ENCODE measurements at regions not wholly inside any gene's neighbourhood (a gene's known extent, or its start where the extent isn't known, plus 50 kb on each side); places are given as distances from the start of the nearest gene placed in this dataset.
A peak's percentile ranks its signal among the peaks of the same experiment; 100 is the strongest.
"Not testable (repeated sequence)": the region's sequence is repeated elsewhere in the genome, so short reads cannot be mapped to it uniquely, and the experiment has no call there.

DNA sequence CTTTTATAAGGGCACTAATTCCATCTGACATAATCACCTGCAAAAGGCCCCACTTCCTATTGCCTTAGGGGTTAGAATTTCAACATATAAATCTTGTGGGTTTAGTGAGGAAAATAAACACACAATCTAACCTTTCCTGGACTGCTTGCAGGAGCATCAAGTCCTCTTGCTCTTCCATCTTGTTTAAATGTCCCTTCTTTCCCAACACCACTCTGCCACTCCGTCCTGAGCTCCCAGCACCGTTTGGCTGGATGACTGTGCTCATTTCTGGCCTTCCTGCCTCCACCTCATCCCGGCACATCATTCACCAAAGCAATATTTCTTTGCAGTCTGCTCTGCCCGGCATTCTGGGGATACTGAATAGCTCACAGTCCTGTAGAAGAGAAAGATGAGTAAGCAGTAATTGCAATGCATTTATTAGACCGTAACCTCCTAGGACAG is 247.8 kb downstream of the BCL2 start:
- peaks cover 10% of the 10 kb centered on the region for H3K4me1 Mint-ChIP-seq
- no peak for DNase-seq
- CTCF ChIA-PET: interaction anchor here (1.6 to 2.2 kb wide), 2 partner anchors 49 to 54 kb away, joined by 3 to 10 read pairs; no protein-coding TSS in a partner anchor
- H3K9me3 Mint-ChIP-seq: no peaks in the 10 kb centered on the region
- peaks cover 32% of the 10 kb centered on the region for H3K27me3 Mint-ChIP-seq
- no peaks in the 10 kb centered on the region for H3K36me3 Mint-ChIP-seq
- H3K4me3 Mint-ChIP-seq: no peak overlapping the region
- H3K27ac Mint-ChIP-seq: no peak overlapping the region

DNA sequence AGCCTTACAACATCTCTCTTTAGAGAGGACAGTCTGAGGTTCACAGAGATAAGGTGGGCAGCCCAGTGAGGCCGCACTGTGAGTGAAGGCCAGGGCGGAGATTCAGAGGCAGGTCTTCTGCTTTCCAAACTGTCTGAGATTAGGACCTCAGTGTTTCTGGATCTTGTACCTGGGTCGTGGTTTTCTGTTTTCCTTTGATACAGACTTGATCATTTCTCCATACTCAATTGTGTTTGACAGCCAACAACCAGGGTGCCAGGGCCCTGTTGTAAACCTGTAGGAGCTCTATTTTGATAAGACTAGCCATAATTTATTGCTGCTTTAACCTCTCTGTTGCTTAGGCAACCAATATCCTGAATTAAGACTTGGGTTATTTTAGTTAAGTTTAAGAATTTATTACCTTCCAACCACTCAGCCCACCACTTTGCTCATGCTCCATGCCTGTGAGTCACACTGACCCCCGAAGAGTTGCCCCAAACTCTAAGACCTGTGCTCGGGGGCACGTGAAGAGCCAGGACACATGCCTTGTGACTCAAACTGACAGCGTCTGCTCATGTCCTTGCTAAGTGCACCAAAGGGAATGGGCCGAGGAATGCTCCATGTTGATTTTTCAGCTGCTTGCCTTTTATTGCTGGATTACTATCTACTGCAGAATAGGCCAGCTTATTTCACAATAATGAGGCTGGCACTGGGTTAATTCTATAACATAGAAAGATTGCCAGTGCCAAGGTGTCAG is 248.6 kb downstream of the BCL2 start:
- CTCF ChIA-PET: interaction anchor here (1.6 to 2.2 kb wide), 2 partner anchors 48 to 53 kb away, joined by 3 to 10 read pairs; no protein-coding TSS in a partner anchor
- H3K36me3 Mint-ChIP-seq: no peaks in the 10 kb centered on the region
- no peak overlapping the region for H3K4me3 Mint-ChIP-seq
- peaks cover 30% of the 10 kb centered on the region for H3K27me3 Mint-ChIP-seq
- H3K4me1 Mint-ChIP-seq: peaks cover 10% of the 10 kb centered on the region
- no peaks in the 10 kb centered on the region for H3K9me3 Mint-ChIP-seq
- no peak overlapping the region for H3K27ac Mint-ChIP-seq
- DNase-seq: no peak

DNA sequence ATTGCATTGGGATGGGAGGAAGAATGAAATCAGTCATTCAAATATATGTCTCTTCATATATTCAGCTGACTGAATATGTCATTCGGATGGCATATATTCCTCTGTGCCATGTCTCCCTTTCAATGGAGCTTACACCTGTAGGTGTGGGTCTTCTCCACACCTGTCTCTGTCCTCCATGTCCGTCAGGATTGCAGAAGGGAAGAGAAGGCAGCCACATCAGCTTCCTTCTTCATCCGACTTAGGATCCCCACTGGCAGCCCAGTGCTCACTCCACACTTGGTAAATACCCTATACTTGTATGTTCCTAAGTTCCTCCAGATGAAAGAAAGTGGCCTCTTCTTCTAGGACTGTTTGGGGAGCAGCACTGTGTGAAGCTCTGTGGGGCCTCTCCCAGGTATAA is 250.1 kb downstream of the BCL2 start:
- no peak overlapping the region for H3K4me3 Mint-ChIP-seq
- CTCF ChIA-PET: interaction anchor here (0.8 kb wide), 1 partner anchor 53 kb away, joined by 3 read pairs; no protein-coding TSS in a partner anchor
- no peak overlapping the region for H3K27ac Mint-ChIP-seq
- DNase-seq: no peak
- H3K27me3 Mint-ChIP-seq: peaks cover 38% of the 10 kb centered on the region
- no peaks in the 10 kb centered on the region for H3K4me1 Mint-ChIP-seq
- no peaks in the 10 kb centered on the region for H3K9me3 Mint-ChIP-seq
- no peaks in the 10 kb centered on the region for H3K36me3 Mint-ChIP-seq

DNA sequence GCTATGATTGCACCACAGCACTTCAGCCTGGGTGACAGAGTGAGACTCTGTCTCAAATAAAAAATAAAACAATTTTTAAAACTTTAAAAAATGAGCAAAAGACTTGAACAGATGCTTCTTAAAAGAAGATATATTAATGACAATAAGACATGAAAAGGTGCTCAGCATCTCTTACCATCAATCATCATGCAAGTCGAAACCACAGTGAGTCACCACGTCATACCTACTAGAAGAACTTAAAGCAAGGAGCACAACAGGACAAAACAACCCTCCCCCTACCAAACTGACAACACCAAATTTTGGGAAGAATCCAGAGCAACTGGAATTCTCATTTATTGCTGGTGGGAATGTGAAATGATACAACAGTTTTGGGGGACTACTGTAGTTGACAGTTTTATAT is 251.6 kb downstream of the BCL2 start:
- H3K4me3 Mint-ChIP-seq: no peak overlapping the region
- no peak for DNase-seq
- H3K27ac Mint-ChIP-seq: no peak overlapping the region
- H3K27me3 Mint-ChIP-seq: peaks cover 54% of the 10 kb centered on the region
- CTCF ChIA-PET: no interaction called here
- H3K36me3 Mint-ChIP-seq: no peaks in the 10 kb centered on the region
- no peaks in the 10 kb centered on the region for H3K4me1 Mint-ChIP-seq
- no peaks in the 10 kb centered on the region for H3K9me3 Mint-ChIP-seq

DNA sequence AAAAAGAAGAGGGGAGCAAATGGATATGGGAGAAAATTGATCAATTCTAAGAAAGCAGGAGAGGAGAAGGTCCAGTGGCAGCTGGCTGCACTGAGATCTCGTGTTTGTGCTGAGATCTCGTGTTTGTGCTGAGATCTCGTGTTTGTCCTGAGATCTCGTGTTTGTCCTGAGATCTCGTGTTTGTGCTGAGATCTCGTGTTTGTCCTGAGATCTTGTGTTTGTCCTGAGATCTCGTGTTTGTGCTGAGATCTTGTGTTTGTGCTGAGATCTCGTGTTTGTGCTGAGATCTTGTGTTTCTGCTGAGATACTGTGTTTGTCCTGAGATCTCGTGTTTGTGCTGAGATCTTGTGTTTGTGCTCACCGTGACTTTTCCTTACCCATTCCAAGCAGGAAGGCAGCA is 254.4 kb downstream of the BCL2 start:
- H3K27ac Mint-ChIP-seq: no peak overlapping the region
- peaks cover 55% of the 10 kb centered on the region for H3K27me3 Mint-ChIP-seq
- no peaks in the 10 kb centered on the region for H3K36me3 Mint-ChIP-seq
- CTCF ChIA-PET: interaction anchor here (1.2 kb wide), 1 partner anchor 10 kb away, joined by 3 read pairs; no protein-coding TSS in a partner anchor
- no peaks in the 10 kb centered on the region for H3K4me1 Mint-ChIP-seq
- no peaks in the 10 kb centered on the region for H3K9me3 Mint-ChIP-seq
- DNase-seq: no peak
- no peak overlapping the region for H3K4me3 Mint-ChIP-seq

DNA sequence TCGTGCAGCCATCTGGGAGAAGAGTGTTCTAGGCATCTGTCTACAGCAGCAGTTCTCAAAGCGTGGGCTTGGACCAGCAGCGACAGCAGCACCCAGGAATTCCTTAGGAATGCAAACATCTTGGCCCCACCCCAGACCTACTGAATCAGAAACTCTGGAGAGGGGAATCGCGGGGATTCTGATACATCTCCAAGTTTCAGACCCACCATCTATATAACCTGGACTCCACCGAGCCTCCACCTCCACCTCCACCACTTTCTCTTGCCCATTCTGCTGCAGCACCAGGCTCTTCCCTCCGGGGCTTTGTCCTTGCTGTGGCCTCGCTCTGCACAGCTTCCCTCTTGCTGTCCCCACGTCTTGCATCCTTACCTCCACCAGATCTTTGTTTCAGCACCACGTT is 256.4 kb downstream of the BCL2 start:
- DNase-seq: no peak
- no peaks in the 10 kb centered on the region for H3K9me3 Mint-ChIP-seq
- H3K27me3 Mint-ChIP-seq: peaks cover 57% of the 10 kb centered on the region
- no peaks in the 10 kb centered on the region for H3K36me3 Mint-ChIP-seq
- no peaks in the 10 kb centered on the region for H3K4me1 Mint-ChIP-seq
- no peak overlapping the region for H3K27ac Mint-ChIP-seq
- CTCF ChIA-PET: no interaction called here
- no peak overlapping the region for H3K4me3 Mint-ChIP-seq

DNA sequence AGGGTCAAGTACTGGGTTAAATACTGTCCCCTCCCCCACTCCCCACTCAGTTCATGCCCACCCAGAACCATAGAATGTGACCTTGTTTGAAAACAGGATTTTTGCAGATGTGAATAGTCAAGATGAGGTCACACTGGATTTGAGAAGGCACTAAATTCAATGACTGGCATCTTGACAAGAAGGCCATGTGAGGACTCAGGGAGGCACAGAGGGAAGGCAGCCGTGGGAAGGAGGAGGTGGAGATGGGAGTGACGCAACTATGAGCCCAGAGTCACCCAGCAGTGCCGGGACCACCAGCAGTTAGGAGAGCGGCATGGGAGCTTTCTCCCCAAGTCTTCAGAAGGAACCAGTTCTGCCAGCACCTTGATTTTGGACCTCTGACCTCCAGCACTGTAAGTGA is 257.3 kb downstream of the BCL2 start:
- Mint-ChIP-seq H3K4me1 (no peaks in the 10 kb centered on the region), H3K36me3 (no peaks in the 10 kb centered on the region), H3K27ac (no peak overlapping the region), H3K27me3 (peaks cover 66% of the 10 kb centered on the region), H3K4me3 (no peak overlapping the region), H3K9me3 (no peaks in the 10 kb centered on the region)
- CTCF ChIA-PET: no interaction called here
- DNase-seq: no peak

DNA sequence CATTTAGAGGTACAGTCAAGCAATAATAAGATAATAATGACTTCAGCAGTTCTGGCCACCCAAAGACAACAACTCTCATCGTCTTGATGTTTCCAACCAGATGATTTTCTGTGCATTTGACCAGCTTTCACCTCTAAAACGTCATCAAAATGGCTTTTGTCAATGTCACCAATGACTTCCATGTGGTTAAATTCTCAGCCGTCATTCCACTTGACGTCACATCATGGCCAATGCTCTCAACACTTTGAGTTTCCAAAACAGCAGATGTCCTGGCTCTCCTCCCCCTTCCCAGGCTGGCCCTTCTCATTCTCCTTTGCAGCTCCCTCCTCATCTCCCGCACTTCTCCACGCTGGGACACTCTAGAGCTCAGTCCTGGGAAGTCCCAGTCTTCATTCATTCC is 258.3 kb downstream of the BCL2 start:
- CTCF ChIA-PET: no interaction called here
- Mint-ChIP-seq H3K27ac (peak overlapping the region; percentile 2), H3K36me3 (no peaks in the 10 kb centered on the region)

DNA sequence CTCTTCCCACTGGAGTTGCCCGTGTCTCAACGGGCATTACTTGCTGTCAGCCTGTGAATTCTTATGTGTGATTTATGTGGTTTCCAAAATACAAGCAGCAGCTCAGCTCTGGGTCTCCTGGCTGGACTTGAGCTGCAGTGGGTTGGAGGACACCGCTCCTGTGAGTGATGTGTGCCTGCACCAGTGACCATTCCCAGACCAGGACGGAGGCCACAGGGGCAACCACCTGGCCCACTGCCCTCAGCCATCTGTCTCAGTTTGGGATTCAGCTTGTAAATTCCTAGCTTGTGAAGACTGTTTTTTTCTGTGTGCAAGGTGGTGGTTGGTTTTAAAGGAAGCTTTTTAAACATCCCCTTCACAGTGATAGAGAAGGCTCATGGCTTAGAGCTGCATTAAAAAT is 261.0 kb downstream of the BCL2 start:
- CTCF ChIA-PET: interaction anchor here (0.6 to 1.6 kb wide), 2 partner anchors 37 to 43 kb away, joined by 3 to 6 read pairs; no protein-coding TSS in a partner anchor

More for the DNA sequence above, 258.3 kb downstream of the BCL2 start:
- H3K4me1 Mint-ChIP-seq: no peaks in the 10 kb centered on the region
- no peak overlapping the region for H3K4me3 Mint-ChIP-seq
- DNase-seq: no peak
- no peaks in the 10 kb centered on the region for H3K9me3 Mint-ChIP-seq
- peaks cover 69% of the 10 kb centered on the region for H3K27me3 Mint-ChIP-seq

DNA sequence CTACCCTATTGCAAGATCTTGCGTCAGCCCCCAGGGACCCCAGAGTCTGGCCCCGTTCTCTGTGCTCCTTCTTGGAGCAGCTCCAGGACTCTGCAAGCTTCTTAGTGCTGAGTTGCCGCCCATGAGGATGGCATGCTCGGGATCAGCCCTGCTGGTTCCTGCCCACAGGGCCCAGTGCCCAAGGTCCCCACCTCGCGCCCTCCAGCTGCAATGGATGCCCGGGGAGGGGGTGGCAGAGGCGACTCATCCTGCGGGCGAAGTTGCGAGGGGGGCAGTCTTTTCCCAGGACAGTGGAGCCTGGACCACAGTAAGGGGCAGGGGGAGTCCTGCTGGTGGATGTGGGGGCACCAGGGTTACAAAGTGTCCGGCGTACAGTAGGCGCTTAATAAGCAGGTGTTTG is 261.9 kb downstream of the BCL2 start:
- Mint-ChIP-seq H3K27ac (no peak overlapping the region), H3K4me1 (peaks cover 7% of the 10 kb centered on the region), H3K27me3 (peaks cover 41% of the 10 kb centered on the region), H3K36me3 (no peaks in the 10 kb centered on the region), H3K9me3 (no peaks in the 10 kb centered on the region), H3K4me3 (no peak overlapping the region)
- CTCF ChIA-PET: no interaction called here
- no peak for DNase-seq

More for the DNA sequence above, 261.0 kb downstream of the BCL2 start:
- Mint-ChIP-seq H3K4me1 (peaks cover 7% of the 10 kb centered on the region), H3K9me3 (no peaks in the 10 kb centered on the region), H3K36me3 (no peaks in the 10 kb centered on the region), H3K4me3 (no peak overlapping the region), H3K27me3 (peaks cover 49% of the 10 kb centered on the region), H3K27ac (no peak overlapping the region)
- DNase-seq: no peak

DNA sequence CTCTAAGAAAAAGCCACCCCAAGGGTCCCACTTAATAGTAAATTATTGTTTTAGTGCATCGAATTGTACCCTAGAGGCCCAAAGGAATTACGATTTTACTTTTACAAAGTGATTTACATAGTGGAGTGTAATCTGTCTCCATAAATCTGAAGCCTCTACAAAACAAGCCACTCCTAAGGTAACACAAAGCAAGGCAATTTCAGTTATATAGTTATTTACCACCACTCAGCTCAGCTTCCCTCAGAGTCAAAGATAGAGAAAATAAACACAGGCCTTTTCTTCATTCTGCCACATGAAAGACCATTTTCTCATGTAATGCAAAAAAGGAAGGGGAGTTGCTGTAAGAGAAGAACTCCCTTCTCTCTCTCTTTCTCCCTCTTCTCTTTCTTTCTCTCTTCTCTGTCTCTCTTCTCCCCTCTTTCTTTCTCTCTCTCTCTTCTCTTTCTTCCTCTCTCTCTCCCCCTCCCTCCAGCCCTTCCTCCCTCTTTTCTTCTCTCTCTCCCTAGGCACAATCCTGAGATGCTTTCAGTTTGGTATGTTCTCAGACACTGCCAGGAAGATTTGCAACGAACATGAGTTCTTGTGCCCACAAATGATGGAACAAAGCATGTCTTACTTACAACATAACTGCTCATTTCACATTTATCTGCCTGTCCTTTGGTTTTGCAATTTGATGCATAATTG is 264.5 kb downstream of the BCL2 start:
- H3K4me3 Mint-ChIP-seq: no peak overlapping the region

DNA sequence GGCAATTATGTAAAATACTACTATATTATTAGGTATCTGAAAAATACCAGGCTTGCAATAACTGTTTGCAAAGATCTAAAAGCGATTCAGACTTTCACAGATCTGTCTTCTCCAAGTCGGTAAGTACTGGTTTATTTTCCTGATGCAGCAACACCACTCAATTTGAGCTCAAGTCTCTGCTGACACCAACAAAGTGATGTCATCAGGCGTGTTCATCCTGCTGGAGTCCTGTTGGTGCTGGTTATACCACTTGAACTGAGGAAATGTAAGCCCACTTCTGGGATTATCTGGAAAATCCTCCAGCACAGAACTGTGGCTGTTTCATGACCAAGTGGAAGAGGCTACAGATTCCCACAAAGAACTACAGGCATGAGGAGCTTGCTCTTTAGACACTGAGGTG is 267.6 kb downstream of the BCL2 start:
- Mint-ChIP-seq H3K36me3 (no peaks in the 10 kb centered on the region), H3K9me3 (no peaks in the 10 kb centered on the region), H3K4me3 (no peak overlapping the region), H3K27me3 (peaks cover 39% of the 10 kb centered on the region), H3K4me1 (peaks cover 28% of the 10 kb centered on the region), H3K27ac (no peak overlapping the region)
- CTCF ChIA-PET: interaction anchor here (0.6 kb wide), 1 partner anchor 88 kb away, joined by 3 read pairs; no protein-coding TSS in a partner anchor
- no peak for DNase-seq

More for the DNA sequence above, 264.5 kb downstream of the BCL2 start:
- Mint-ChIP-seq H3K27me3 (peaks cover 48% of the 10 kb centered on the region), H3K27ac (no peak overlapping the region), H3K9me3 (no peaks in the 10 kb centered on the region), H3K4me1 (peaks cover 24% of the 10 kb centered on the region), H3K36me3 (no peaks in the 10 kb centered on the region)
- CTCF ChIA-PET: no interaction called here
- no peak for DNase-seq

DNA sequence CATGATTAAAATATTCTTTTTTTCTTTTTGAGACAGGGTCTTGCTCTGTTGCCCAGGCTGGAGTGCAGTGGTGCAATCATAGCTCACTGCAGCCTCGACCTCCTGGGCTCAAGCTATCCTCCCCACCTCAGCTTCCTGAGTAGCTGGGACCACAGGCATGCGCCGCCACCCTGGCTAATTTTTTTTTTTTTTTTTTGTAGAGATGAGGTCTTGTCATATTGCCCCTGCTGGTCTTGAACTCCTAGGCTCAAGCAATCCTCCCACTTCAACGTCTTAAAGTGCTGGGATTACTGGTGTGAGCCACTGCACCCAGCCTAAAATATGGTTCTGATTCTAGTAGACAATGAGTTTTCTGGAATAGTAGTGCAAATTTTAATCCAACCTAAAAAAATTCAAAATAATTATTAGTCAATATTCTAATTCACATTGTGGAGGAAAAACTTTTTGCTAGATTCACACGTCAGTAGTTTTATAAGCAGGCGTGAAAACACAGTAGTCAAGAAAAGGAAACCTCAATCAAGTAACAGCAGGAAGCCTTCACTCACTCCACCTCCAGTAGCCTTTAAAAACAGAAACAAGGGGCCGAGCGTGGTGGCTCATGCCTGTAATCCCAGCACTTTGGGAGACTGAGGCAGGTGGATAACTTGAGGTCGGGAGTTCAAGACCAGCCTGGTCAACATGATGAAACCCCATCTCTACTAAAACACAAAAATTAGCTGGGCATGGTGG is 268.7 kb downstream of the BCL2 start:
- CTCF ChIA-PET: interaction anchor here (0.6 kb wide), 1 partner anchor 87 kb away, joined by 3 read pairs; no protein-coding TSS in a partner anchor
- not testable (repeated sequence) for H3K9me3 Mint-ChIP-seq, DNase-seq, H3K4me3 Mint-ChIP-seq, H3K36me3 Mint-ChIP-seq, H3K27ac Mint-ChIP-seq
- Mint-ChIP-seq H3K4me1 (peaks cover 28% of the 10 kb centered on the region), H3K27me3 (peaks cover 46% of the 10 kb centered on the region)

DNA sequence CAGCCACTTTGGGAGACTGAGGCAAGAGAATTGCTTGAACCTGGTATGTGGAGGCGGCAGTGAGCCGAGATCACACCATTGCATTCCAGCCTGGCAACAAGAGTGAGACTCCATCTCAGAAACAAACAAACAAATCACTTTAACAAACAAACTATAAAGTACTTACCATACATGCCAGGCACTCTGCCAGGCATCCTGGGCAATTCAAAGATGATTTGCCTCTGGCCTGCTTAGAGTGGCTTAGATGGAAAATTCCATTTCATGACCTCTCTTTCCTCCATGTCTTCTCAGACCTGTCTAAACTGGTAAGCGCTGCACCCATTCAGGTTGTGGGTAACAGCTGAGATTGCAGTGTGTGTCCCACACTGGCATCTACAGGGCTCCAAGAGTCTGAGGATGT is 273.2 kb downstream of the BCL2 start:
- no peak overlapping the region for H3K4me3 Mint-ChIP-seq
- CTCF ChIA-PET: no interaction called here

More for the DNA sequence above, 273.2 kb downstream of the BCL2 start:
- peaks cover 17% of the 10 kb centered on the region for H3K4me1 Mint-ChIP-seq
- H3K9me3 Mint-ChIP-seq: peaks cover 1% of the 10 kb centered on the region
- no peak for DNase-seq
- H3K36me3 Mint-ChIP-seq: peaks cover 1% of the 10 kb centered on the region
- no peak overlapping the region for H3K27ac Mint-ChIP-seq
- H3K27me3 Mint-ChIP-seq: peaks cover 45% of the 10 kb centered on the region
